ENCODE measurements at regions not wholly inside any gene's neighbourhood (a gene's known extent, or its start where the extent isn't known, plus 50 kb on each side); places are given as distances from the start of the nearest gene placed in this dataset.

GRCh38 chr4:81965454-81965853 is 408.3 kb downstream of the HNRNPD start:
- no peaks in the 10 kb centered on the region for H3K36me3 ChIP-seq (ENCODE audit: insufficient read depth, low read length)
- H3K4me1 ChIP-seq (ENCODE audit: control insufficient read depth, insufficient read depth, low read length): no peaks in the 10 kb centered on the region
- no peak overlapping the region for H3K4me2 ChIP-seq (ENCODE audit: low read length)
- H3K9ac ChIP-seq (ENCODE audit: low read depth, low read length): no peak overlapping the region
- no peaks in the 10 kb centered on the region for H3K27me3 ChIP-seq (ENCODE audit: control insufficient read depth, insufficient read depth, low read length)
- no peak overlapping the region for H3K4me3 ChIP-seq (ENCODE audit: low read length)
- no peaks in the 10 kb centered on the region for H3K9me3 ChIP-seq (replicated peaks; ENCODE audit: low read length)

- no peak overlapping the region for H3K4me2 ChIP-seq (ENCODE audit: low read length)
- no peaks in the 10 kb centered on the region for H3K4me1 ChIP-seq (ENCODE audit: control insufficient read depth, insufficient read depth, low read length)
These were observed 410.1 kb downstream of the HNRNPD start for GRCh38 chr4:81963763-81964020.

GRCh38 chr4:81963015-81963762 is 410.6 kb downstream of the HNRNPD start:
- Histone ChIP-seq H3K27me3 (ENCODE audit: control insufficient read depth, insufficient read depth, low read length) (no peaks in the 10 kb centered on the region), H3K9me3 (replicated peaks; ENCODE audit: low read length) (no peaks in the 10 kb centered on the region), H3K4me2 (ENCODE audit: low read length) (no peak overlapping the region), H3K4me3 (ENCODE audit: low read length) (no peak overlapping the region), H3K36me3 (ENCODE audit: insufficient read depth, low read length) (no peaks in the 10 kb centered on the region), H3K4me1 (ENCODE audit: control insufficient read depth, insufficient read depth, low read length) (no peaks in the 10 kb centered on the region), H3K9ac (ENCODE audit: low read depth, low read length) (no peak overlapping the region)

More at GRCh38 chr4:81963763-81964020, 410.1 kb downstream of the HNRNPD start:
- H3K4me3 ChIP-seq (ENCODE audit: low read length): no peak overlapping the region
- H3K9me3 ChIP-seq (replicated peaks; ENCODE audit: low read length): no peaks in the 10 kb centered on the region
- no peaks in the 10 kb centered on the region for H3K36me3 ChIP-seq (ENCODE audit: insufficient read depth, low read length)
- H3K9ac ChIP-seq (ENCODE audit: low read depth, low read length): no peak overlapping the region
- H3K27me3 ChIP-seq (ENCODE audit: control insufficient read depth, insufficient read depth, low read length): no peaks in the 10 kb centered on the region

- Histone ChIP-seq H3K4me3 (ENCODE audit: low read length) (no peak overlapping the region), H3K27me3 (ENCODE audit: control insufficient read depth, insufficient read depth, low read length) (no peaks in the 10 kb centered on the region), H3K9ac (ENCODE audit: low read depth, low read length) (no peak overlapping the region), H3K4me2 (ENCODE audit: low read length) (no peak overlapping the region), H3K4me1 (ENCODE audit: control insufficient read depth, insufficient read depth, low read length) (no peaks in the 10 kb centered on the region), H3K9me3 (replicated peaks; ENCODE audit: low read length) (no peaks in the 10 kb centered on the region), H3K36me3 (ENCODE audit: insufficient read depth, low read length) (no peaks in the 10 kb centered on the region)
These were observed 412.8 kb downstream of the HNRNPD start for GRCh38 chr4:81960961-81961360.

- no peak overlapping the region for H3K4me2 ChIP-seq (ENCODE audit: low read length)
- H3K36me3 ChIP-seq (ENCODE audit: insufficient read depth, low read length): no peaks in the 10 kb centered on the region
- H3K4me1 ChIP-seq (ENCODE audit: control insufficient read depth, insufficient read depth, low read length): no peaks in the 10 kb centered on the region
- no peaks in the 10 kb centered on the region for H3K27me3 ChIP-seq (ENCODE audit: control insufficient read depth, insufficient read depth, low read length)
- H3K9me3 ChIP-seq (replicated peaks; ENCODE audit: low read length): no peaks in the 10 kb centered on the region
- H3K9ac ChIP-seq (ENCODE audit: low read depth, low read length): no peak overlapping the region
- no peak overlapping the region for H3K4me3 ChIP-seq (ENCODE audit: low read length)
These were observed 419.5 kb downstream of the HNRNPD start for GRCh38 chr4:81954271-81954670.

GRCh38 chr4:81951891-81952455 is 421.8 kb downstream of the HNRNPD start:
- no peaks in the 10 kb centered on the region for H3K27me3 ChIP-seq (ENCODE audit: control insufficient read depth, insufficient read depth, low read length)
- H3K9me3 ChIP-seq (replicated peaks; ENCODE audit: low read length): no peaks in the 10 kb centered on the region
- H3K36me3 ChIP-seq (ENCODE audit: insufficient read depth, low read length): no peaks in the 10 kb centered on the region
- H3K4me3 ChIP-seq (ENCODE audit: low read length): no peak overlapping the region
- no peak overlapping the region for H3K4me2 ChIP-seq (ENCODE audit: low read length)
- H3K4me1 ChIP-seq (ENCODE audit: control insufficient read depth, insufficient read depth, low read length): no peaks in the 10 kb centered on the region
- H3K9ac ChIP-seq (ENCODE audit: low read depth, low read length): no peak overlapping the region

GRCh38 chr4:81946996-81947395 is 426.8 kb downstream of the HNRNPD start:
- H3K4me3 ChIP-seq (ENCODE audit: low read length): no peak overlapping the region
- H3K36me3 ChIP-seq (ENCODE audit: insufficient read depth, low read length): no peaks in the 10 kb centered on the region
- no peaks in the 10 kb centered on the region for H3K27me3 ChIP-seq (ENCODE audit: control insufficient read depth, insufficient read depth, low read length)

GRCh38 chr4:81930506-81931238 is 443.1 kb downstream of the HNRNPD start:
- Histone ChIP-seq H3K9me3 (replicated peaks; ENCODE audit: low read length) (no peaks in the 10 kb centered on the region), H3K27me3 (ENCODE audit: control insufficient read depth, insufficient read depth, low read length) (no peaks in the 10 kb centered on the region), H3K4me1 (ENCODE audit: control insufficient read depth, insufficient read depth, low read length) (no peaks in the 10 kb centered on the region), H3K4me3 (ENCODE audit: low read length) (no peak overlapping the region), H3K4me2 (ENCODE audit: low read length) (no peak overlapping the region), H3K9ac (ENCODE audit: low read depth, low read length) (no peak overlapping the region), H3K36me3 (ENCODE audit: insufficient read depth, low read length) (no peaks in the 10 kb centered on the region)

More at GRCh38 chr4:81946996-81947395, 426.8 kb downstream of the HNRNPD start:
- no peak overlapping the region for H3K4me2 ChIP-seq (ENCODE audit: low read length)
- no peaks in the 10 kb centered on the region for H3K4me1 ChIP-seq (ENCODE audit: control insufficient read depth, insufficient read depth, low read length)
- no peak overlapping the region for H3K9ac ChIP-seq (ENCODE audit: low read depth, low read length)
- H3K9me3 ChIP-seq (replicated peaks; ENCODE audit: low read length): no peaks in the 10 kb centered on the region

- H3K9ac ChIP-seq (ENCODE audit: low read depth, low read length): no peak overlapping the region
- H3K36me3 ChIP-seq (ENCODE audit: insufficient read depth, low read length): no peaks in the 10 kb centered on the region
- H3K4me3 ChIP-seq (ENCODE audit: low read length): no peak overlapping the region
- no peak overlapping the region for H3K4me2 ChIP-seq (ENCODE audit: low read length)
- no peaks in the 10 kb centered on the region for H3K9me3 ChIP-seq (replicated peaks; ENCODE audit: low read length)
- no peaks in the 10 kb centered on the region for H3K27me3 ChIP-seq (ENCODE audit: control insufficient read depth, insufficient read depth, low read length)
- H3K4me1 ChIP-seq (ENCODE audit: control insufficient read depth, insufficient read depth, low read length): no peaks in the 10 kb centered on the region
These were observed 450.7 kb downstream of the HNRNPD start for GRCh38 chr4:81923140-81923539.

GRCh38 chr4:81922313-81922712 is 450.6 kb upstream of the RASGEF1B start:
- H3K4me3 ChIP-seq (ENCODE audit: low read length): no peak overlapping the region
- H3K36me3 ChIP-seq (ENCODE audit: insufficient read depth, low read length): no peaks in the 10 kb centered on the region
- no peaks in the 10 kb centered on the region for H3K27me3 ChIP-seq (ENCODE audit: control insufficient read depth, insufficient read depth, low read length)
- no peaks in the 10 kb centered on the region for H3K9me3 ChIP-seq (replicated peaks; ENCODE audit: low read length)
- H3K9ac ChIP-seq (ENCODE audit: low read depth, low read length): no peak overlapping the region
- H3K4me2 ChIP-seq (ENCODE audit: low read length): no peak overlapping the region
- H3K4me1 ChIP-seq (ENCODE audit: control insufficient read depth, insufficient read depth, low read length): no peaks in the 10 kb centered on the region

- Histone ChIP-seq H3K9me3 (replicated peaks; ENCODE audit: low read length) (no peaks in the 10 kb centered on the region), H3K4me2 (ENCODE audit: low read length) (no peak overlapping the region), H3K4me3 (ENCODE audit: low read length) (no peak overlapping the region), H3K36me3 (ENCODE audit: insufficient read depth, low read length) (no peaks in the 10 kb centered on the region), H3K9ac (ENCODE audit: low read depth, low read length) (no peak overlapping the region), H3K4me1 (ENCODE audit: control insufficient read depth, insufficient read depth, low read length) (no peaks in the 10 kb centered on the region), H3K27me3 (ENCODE audit: control insufficient read depth, insufficient read depth, low read length) (no peaks in the 10 kb centered on the region)
These were observed 450.0 kb upstream of the RASGEF1B start for GRCh38 chr4:81921751-81922159.

- Histone ChIP-seq H3K9ac (ENCODE audit: low read depth, low read length) (no peak overlapping the region), H3K36me3 (ENCODE audit: insufficient read depth, low read length) (no peaks in the 10 kb centered on the region), H3K9me3 (replicated peaks; ENCODE audit: low read length) (no peaks in the 10 kb centered on the region), H3K4me3 (ENCODE audit: low read length) (no peak overlapping the region), H3K4me2 (ENCODE audit: low read length) (no peak overlapping the region), H3K27me3 (ENCODE audit: control insufficient read depth, insufficient read depth, low read length) (no peaks in the 10 kb centered on the region), H3K4me1 (ENCODE audit: control insufficient read depth, insufficient read depth, low read length) (no peaks in the 10 kb centered on the region)
These were observed 448.1 kb upstream of the RASGEF1B start for GRCh38 chr4:81919810-81920209.

Measured in skeletal muscle satellite cell (primary cell).